Left lung (tissue), 4 donors: ENCODE measurements at regions not wholly inside any gene's neighbourhood (a gene's known extent, or its start where the extent isn't known, plus 50 kb on each side); places are given as distances from the start of the nearest gene placed in this dataset.

Source experiments
- ATAC-seq: fragments of 200-7000 bp; cut with Tn5 transposase; one replicate; pipeline ENCODE4 v1.9.1; 2020; ENCODE audit warnings: moderate library complexity
- DNase-seq, 4 donors: peaks; one replicate each; pipeline ENCODE4 v3.0.0-alpha.2; 2013 to 2020
- H3K27ac ChIP-seq, 2 donors: fragments of 200-600 bp; sonication (generic) in 1 of 2; one replicate each; pipeline versions ENCODE4 v1.5.0 to v1.8.0; 2020 to 2021
- H3K27me3 ChIP-seq, 2 donors: fragments of 200-600 bp; sonication (generic) in 1 of 2; one replicate each; pipeline versions ENCODE4 v1.5.0 to v1.8.0; 2020 to 2021
- H3K36me3 ChIP-seq, 2 donors: fragments of 200-600 bp; sonication (generic) in 1 of 2; one replicate each; pipeline versions ENCODE4 v1.5.0 to v1.8.0; 2020 to 2021
- H3K4me1 ChIP-seq, 2 donors: fragments of 200-600 bp; one replicate each; pipeline ENCODE4 v1.8.0; 2021
- H3K4me3 ChIP-seq, 2 donors: fragments of 200-600 bp; sonication (generic) in 1 of 2; one replicate each; pipeline versions ENCODE4 v1.5.0 to v1.8.0; 2020 to 2021; ENCODE audit warnings: mild to moderate bottlenecking in 1 of 2
- H3K9me3 ChIP-seq, 2 donors: fragments of 200-600 bp; sonication (generic) in 1 of 2; one replicate each; pipeline versions ENCODE4 v1.5.0 to v1.8.0; 2020 to 2021
- CTCF ChIP-seq, 2 donors: fragments of 200-600 bp; sonication (generic) in 1 of 2; IDR thresholded peaks; one replicate each; pipeline versions ENCODE4 v1.5.0 to v1.8.0; 2021; ENCODE audit warnings: antibody characterized with exemption in 2 of 2
- intact Hi-C, 2 donors: fragments of 100-400 bp; cut with DNase I; formaldehyde crosslinking; loops; one replicate each; pipeline versions ENCODE4 v1.11.2 to v1.14.2; 2022
- donor health status: DM: no; HTN: yes; CAD: no.
- donor health status: DM: no; HTN: no; CAD: no.

GRCh38 chr10:128422999-128423398 lies 296.8 kb upstream of the MKI67 start:
- Histone ChIP-seq H3K36me3 (no peaks in the 10 kb centered on the region), H3K27me3 (peaks cover 0 to 14% of the 10 kb centered on the region in 2 donors), H3K4me3 (no peak overlapping the region), H3K4me1 (no peaks in the 10 kb centered on the region), H3K9me3 (no peaks in the 10 kb centered on the region), H3K27ac (no peak overlapping the region)
- intact Hi-C loops, result no loop called here
- TF ChIP-seq CTCF (IDR thresholded peaks at IDR 0.05), result no peak
- ATAC-seq, result no peak
- no peak for DNase-seq

GRCh38 chr10:128429321-128429720 lies 303.1 kb upstream of the MKI67 start:
- Histone ChIP-seq H3K36me3 (no peaks in the 10 kb centered on the region), H3K4me1 (no peaks in the 10 kb centered on the region), H3K27me3 (peaks cover 0 to 31% of the 10 kb centered on the region in 2 donors), H3K27ac (no peak overlapping the region), H3K4me3 (no peak overlapping the region), H3K9me3 (no peaks in the 10 kb centered on the region)
- intact Hi-C loops, result no loop called here
- DNase-seq (no peak), ATAC-seq (no peak)
- TF ChIP-seq CTCF (IDR thresholded peaks at IDR 0.05), result no peak

GRCh38 chr10:128429835-128430513 lies 303.8 kb upstream of the MKI67 start:
- no peaks in the 10 kb centered on the region for H3K9me3 ChIP-seq
- no peaks in the 10 kb centered on the region for H3K4me1 ChIP-seq
- peaks cover 0 to 38% of the 10 kb centered on the region in 2 donors for H3K27me3 ChIP-seq
- no peak for TF ChIP-seq CTCF (IDR thresholded peaks at IDR 0.05)
- no peaks in the 10 kb centered on the region for H3K36me3 ChIP-seq
- no peak overlapping the region for H3K27ac ChIP-seq
- no peak for ATAC-seq
- H3K4me3 ChIP-seq, result no peak overlapping the region
- peak in 1 of 4 donors; percentile 1 for DNase-seq
- intact Hi-C loops, result no loop called here

- no peaks in the 10 kb centered on the region for H3K4me1 ChIP-seq
- intact Hi-C loops, result no loop called here
- peaks cover 0 to 49% of the 10 kb centered on the region in 2 donors for H3K27me3 ChIP-seq
- H3K9me3 ChIP-seq, result no peaks in the 10 kb centered on the region
- H3K4me3 ChIP-seq, result no peak overlapping the region
- DNase-seq (no peak), ATAC-seq (no peak)
- H3K27ac ChIP-seq, result no peak overlapping the region
- no peaks in the 10 kb centered on the region for H3K36me3 ChIP-seq
- no peak for TF ChIP-seq CTCF (IDR thresholded peaks at IDR 0.05)
Observed at GRCh38 chr10:128431083-128431482, 304.9 kb upstream of the MKI67 start.

GRCh38 chr10:128431506-128431905 lies 305.3 kb upstream of the MKI67 start:
- Histone ChIP-seq H3K27ac (no peak overlapping the region), H3K27me3 (peaks cover 0 to 51% of the 10 kb centered on the region in 2 donors), H3K36me3 (no peaks in the 10 kb centered on the region), H3K4me1 (no peaks in the 10 kb centered on the region), H3K4me3 (no peak overlapping the region), H3K9me3 (no peaks in the 10 kb centered on the region)
- no peak for TF ChIP-seq CTCF (IDR thresholded peaks at IDR 0.05)
- intact Hi-C loops, result no loop called here
- DNase-seq, result no peak
- ATAC-seq, result no peak
